GM10248 (cell line): ENCODE measurements at regions not wholly inside any gene's neighbourhood (a gene's known extent, or its start where the extent isn't known, plus 50 kb on each side); places are given as distances from the start of the nearest gene placed in this dataset.

Experiments used
- CTCF ChIA-PET: fragments of 300-600 bp; sonication (Branson Sonifier 250); formaldehyde crosslinking; extraction: SDS; loops from one replicate; lab custom pipeline; 2021; ENCODE audit warnings: antibody characterized with exemption; lab: Yijun Ruan, JAX
- POLR2A ChIA-PET: fragments of 350-650 bp; sonication (Branson Sonifier 250); formaldehyde crosslinking; extraction: SDS; loops from one replicate; lab custom pipeline; 2020; ENCODE audit warnings: antibody characterized with exemption; lab: Yijun Ruan, JAX
- DNase-seq: peaks from one replicate; pipeline ENCODE4 v3.0.0; 2012; ENCODE audit errors: extremely low spot score
- TF ChIP-seq, protein P1 (sequence below): IDR thresholded peaks from 2 replicates; pipeline ENCODE4 v1.5.1; 2012; ENCODE audit warnings: mild to moderate bottlenecking, low read depth; ENCODE audit errors: extremely low read depth, missing control alignments, control extremely low read depth

DNA sequence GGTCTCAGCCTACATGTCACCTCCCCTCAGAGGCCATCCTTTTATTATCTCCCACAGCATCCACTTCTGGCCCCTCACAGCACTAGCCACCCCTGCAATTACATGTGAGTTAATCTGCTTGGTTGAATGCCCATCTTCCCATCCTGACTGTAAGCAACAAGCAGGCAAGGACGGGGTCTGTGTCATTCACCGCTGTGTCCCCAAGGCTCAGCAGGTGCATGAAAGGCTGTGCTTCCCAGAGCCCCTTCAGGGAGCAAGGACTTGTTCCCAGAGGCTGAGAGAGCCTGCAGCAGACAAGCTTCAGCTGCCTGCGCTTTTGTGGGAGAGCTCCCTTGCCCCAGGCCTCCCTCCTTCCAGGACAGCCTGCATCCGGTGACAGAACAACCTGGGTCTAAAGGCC lies 172.7 kb upstream of the GSC start:
- POLR2A ChIA-PET, result no interaction called here
- CTCF ChIA-PET, result no interaction called here
- DNase-seq, result no peak
- TF ChIP-seq, protein P1, sequence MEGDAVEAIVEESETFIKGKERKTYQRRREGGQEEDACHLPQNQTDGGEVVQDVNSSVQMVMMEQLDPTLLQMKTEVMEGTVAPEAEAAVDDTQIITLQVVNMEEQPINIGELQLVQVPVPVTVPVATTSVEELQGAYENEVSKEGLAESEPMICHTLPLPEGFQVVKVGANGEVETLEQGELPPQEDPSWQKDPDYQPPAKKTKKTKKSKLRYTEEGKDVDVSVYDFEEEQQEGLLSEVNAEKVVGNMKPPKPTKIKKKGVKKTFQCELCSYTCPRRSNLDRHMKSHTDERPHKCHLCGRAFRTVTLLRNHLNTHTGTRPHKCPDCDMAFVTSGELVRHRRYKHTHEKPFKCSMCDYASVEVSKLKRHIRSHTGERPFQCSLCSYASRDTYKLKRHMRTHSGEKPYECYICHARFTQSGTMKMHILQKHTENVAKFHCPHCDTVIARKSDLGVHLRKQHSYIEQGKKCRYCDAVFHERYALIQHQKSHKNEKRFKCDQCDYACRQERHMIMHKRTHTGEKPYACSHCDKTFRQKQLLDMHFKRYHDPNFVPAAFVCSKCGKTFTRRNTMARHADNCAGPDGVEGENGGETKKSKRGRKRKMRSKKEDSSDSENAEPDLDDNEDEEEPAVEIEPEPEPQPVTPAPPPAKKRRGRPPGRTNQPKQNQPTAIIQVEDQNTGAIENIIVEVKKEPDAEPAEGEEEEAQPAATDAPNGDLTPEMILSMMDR, result no peak

DNA sequence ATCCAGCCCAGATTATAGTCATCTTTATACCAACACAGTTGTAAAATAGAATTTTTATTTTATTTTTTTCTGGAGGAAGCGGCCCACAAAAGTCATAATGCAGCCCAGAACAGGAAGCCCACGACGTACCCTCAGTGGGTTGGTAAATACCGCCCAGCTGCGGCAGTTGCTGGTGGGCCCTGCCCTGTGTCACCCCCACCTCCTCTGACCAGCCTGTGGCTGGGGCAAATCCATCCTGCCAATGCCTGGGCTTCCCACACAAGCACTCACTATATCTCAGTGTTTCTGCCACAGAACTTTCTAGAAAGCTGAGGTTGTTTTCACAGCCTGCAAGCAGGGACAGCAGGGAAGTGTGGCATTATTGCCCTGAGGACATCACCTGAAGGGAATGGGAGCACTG lies 171.4 kb upstream of the GSC start:
- TF ChIP-seq, protein P1, result no peak
- ChIA-PET CTCF (no interaction called here), POLR2A (no interaction called here)
- DNase-seq, result no peak

DNA sequence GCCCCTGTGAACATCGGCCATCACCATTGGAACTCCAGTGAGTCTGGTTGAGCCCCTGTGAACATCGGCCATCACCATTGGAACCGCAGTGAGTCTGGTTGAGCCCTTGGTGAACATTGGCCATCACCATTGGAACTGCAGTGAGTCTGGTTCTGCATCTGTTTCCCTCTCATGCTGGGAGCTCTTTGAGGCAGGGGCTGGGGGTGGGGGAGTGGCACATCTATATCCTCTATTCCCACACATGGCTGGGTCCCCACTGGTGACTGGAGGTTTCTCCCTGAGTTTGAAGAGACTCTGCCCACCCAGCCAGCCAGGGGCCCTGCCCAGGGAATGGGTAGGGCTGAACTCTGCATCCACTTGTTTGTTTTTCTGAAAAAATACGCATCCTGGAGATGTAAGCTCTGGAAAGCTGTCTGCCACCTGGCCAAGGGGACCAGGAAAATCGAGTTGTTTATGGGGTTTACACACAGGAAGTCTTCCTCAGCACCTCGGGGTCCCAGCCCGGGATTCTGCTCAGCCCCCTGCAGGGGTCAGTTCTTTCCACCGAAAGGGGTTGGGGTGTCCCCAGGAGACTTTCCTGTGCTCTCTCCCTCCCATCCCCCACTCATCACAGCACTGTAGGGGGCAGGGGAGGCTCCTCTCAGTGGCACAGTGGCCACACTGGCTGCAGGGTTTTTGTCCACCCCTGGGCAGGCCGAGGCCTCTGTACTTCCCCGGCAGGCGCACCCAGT lies 170.5 kb upstream of the GSC start:
- ChIA-PET POLR2A (no interaction called here), CTCF (no interaction called here)
- TF ChIP-seq, protein P1, result no peak
- DNase-seq, result no peak

DNA sequence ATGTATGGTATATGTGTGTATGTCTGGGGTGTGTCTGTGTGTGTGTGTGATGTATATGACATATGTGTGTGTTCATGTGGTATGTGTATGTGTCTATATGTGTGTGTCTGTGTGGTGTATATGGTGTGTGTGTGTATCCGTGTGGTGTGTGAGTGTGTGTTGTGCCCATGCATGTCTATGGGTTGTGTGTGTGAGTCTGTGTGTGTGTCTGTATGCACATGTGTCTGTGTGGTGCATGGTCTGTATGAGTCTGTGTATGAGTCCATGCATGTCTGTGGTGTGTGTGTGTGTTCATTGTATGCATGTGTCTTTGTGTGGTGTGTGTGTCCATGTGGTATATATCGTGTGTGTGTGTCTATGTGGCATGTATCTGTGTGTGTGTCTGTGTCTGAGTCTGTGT lies 168.1 kb upstream of the GSC start:
- DNase-seq, result no peak
- TF ChIP-seq, protein P1, result no peak
- POLR2A ChIA-PET, result no interaction called here
- CTCF ChIA-PET, result no interaction called here

DNA sequence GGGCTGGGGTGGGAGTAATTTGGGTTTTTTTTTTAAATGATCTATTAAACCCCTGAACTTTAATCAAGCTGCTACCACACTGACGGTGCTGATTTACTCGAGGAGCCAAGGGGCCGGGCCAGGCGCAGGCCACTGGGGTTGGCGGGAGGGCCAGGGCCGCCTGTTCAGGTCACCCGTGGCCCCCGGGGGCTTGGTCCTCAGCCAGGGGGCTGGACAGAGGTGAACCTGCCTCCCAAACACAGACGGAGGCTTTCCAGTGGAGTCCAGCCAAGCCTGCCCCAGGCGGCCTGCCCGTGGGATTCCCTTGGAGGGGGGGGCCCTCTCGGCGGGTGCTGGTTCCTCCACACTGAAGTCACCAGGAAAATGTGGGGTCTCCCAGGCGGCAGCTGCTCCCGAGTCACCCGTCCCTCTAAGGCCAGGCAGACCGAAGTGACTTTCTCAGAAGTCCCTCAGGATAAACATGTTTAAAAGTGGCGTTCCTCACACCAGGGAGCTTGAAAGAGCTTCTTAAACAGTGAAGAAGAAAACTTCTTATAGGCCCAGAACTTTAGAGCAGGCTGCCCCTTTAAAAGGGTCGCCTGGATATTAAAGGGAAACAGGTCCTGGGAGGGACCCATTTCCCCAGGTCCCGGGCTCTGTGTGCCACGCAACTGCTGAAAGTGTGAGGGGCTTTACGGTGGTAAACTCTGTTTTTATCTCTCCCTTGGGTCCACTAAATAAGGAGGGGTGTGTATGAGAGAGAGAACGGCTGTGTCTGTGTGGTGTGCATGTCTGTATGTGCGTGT lies 167.2 kb upstream of the GSC start:
- DNase-seq, result no peak
- ChIA-PET POLR2A (no interaction called here), CTCF (no interaction called here)
- TF ChIP-seq, protein P1, result no peak

DNA sequence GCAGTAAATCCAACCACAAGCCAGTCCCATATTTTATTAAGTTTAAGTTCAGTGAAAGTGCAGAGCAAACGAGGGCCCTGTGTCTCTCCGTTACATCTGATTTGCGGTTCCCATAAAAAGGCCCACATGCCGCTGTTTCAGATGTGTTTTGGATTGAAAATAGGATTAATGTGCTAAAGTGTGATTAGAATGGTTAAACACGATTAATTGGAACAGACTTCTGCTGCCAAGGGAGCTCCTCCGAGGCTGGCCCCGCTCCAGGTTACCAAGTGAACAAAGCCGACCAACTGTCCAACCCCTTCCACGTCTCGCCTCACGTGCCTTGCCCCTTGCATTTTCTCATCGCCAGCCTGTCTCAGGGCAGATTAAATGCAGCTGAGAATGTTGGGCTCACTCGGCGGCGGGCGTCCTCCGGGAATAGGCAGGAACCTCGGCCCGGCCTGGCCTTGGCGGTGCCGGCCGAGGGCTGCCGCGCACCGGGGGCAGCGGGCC lies 166.5 kb upstream of the GSC start:
- DNase-seq, result no peak
- POLR2A ChIA-PET, result no interaction called here
- CTCF ChIA-PET, result no interaction called here
- TF ChIP-seq, protein P1, result no peak
